DND-41 (cell line): ENCODE measurements at regions not wholly inside any gene's neighbourhood (a gene's known extent, or its start where the extent isn't known, plus 50 kb on each side); places are given as distances from the start of the nearest gene placed in this dataset.

Experiments
- ATAC-seq: fragments of 200-7000 bp; cut with Tn5 transposase; 3 replicates; pipeline ENCODE4 v1.9.1; 2021; ENCODE audit warnings: low read depth; ENCODE audit not compliant: insufficient read depth
- DNase-seq: peaks from one replicate; pipeline ENCODE4 v3.0.0-alpha.2; 2020
- H2AFZ ChIP-seq: 2 replicates; pipeline ENCODE4 v1.6.0; 2012; ENCODE audit warnings: low read depth, low read length
- H3K27ac ChIP-seq: 2 replicates; pipeline ENCODE4 v1.5.1; 2012; ENCODE audit warnings: low read length, inconsistent platforms
- H3K27me3 ChIP-seq: fragments of 200-600 bp; sonication (generic); 2 replicates; pipeline ENCODE4 v1.6.0; 2012; ENCODE audit warnings: low read length, mild to moderate bottlenecking, inconsistent platforms; ENCODE audit not compliant: insufficient read depth, poor library complexity
- H3K36me3 ChIP-seq: 2 replicates; pipeline ENCODE4 v1.5.1; 2012; ENCODE audit warnings: low read length, inconsistent platforms; ENCODE audit not compliant: insufficient read depth
- H3K4me1 ChIP-seq: 2 replicates; pipeline ENCODE4 v1.5.1; 2012; ENCODE audit warnings: mild to moderate bottlenecking, low read length; ENCODE audit not compliant: insufficient read depth
- H3K4me2 ChIP-seq: 2 replicates; pipeline ENCODE4 v1.6.0; 2012; ENCODE audit warnings: mild to moderate bottlenecking, moderate library complexity, low read length, inconsistent platforms; ENCODE audit not compliant: insufficient read depth
- H3K4me3 ChIP-seq, 2 experiments: fragments of 200-600 bp in 1 of 2; shearing (Covaris generic) in 1 of 2; 2 replicates each; pipeline ENCODE4 v1.5.1; 2012 to 2016; ENCODE audit warnings: inconsistent platforms in 2 of 2, low read length in 2 of 2, mild to moderate bottlenecking in 2 of 2, low read depth in 1 of 2, moderate library complexity in 1 of 2
- H3K79me2 ChIP-seq: 2 replicates; pipeline ENCODE4 v1.6.0; 2012; ENCODE audit warnings: low read length, inconsistent platforms; ENCODE audit not compliant: insufficient read depth
- H3K9ac ChIP-seq: 2 replicates; pipeline ENCODE4 v1.6.0; 2012; ENCODE audit warnings: low read depth, mild to moderate bottlenecking, inconsistent platforms, low read length, moderate library complexity
- H3K9me3 ChIP-seq: 2 replicates; pipeline ENCODE4 v1.5.1; 2012; ENCODE audit warnings: low read length, moderate library complexity, mild to moderate bottlenecking, inconsistent platforms; ENCODE audit not compliant: insufficient read depth, severe bottlenecking
- H4K20me1 ChIP-seq: 2 replicates; pipeline ENCODE4 v1.6.0; 2012; ENCODE audit warnings: low read length; ENCODE audit not compliant: insufficient read depth
- EZH2 ChIP-seq: IDR thresholded peaks from 3 replicates; pipeline ENCODE4 v1.6.1; 2012; ENCODE audit warnings: borderline replicate concordance, low read depth, mild to moderate bottlenecking, moderate library complexity, low read length, inconsistent platforms; ENCODE audit not compliant: severe bottlenecking
- TF ChIP-seq, protein P1 (sequence below): IDR thresholded peaks from 2 replicates; pipeline ENCODE4 v1.5.1; 2012; ENCODE audit warnings: borderline replicate concordance, low read length, moderate library complexity, mild to moderate bottlenecking; ENCODE audit not compliant: poor library complexity, severe bottlenecking; ENCODE audit errors: extremely low read depth

GRCh38 chr21:36538761-36539160 is 58.8 kb upstream of the CLDN14 start:
- H3K4me3 ChIP-seq, result no peak overlapping the region
- H3K4me1 ChIP-seq, result no peaks in the 10 kb centered on the region
- no peaks in the 10 kb centered on the region for H3K36me3 ChIP-seq
- H3K27ac ChIP-seq, result no peak overlapping the region
- peaks cover under 1% of the 10 kb centered on the region for H3K27me3 ChIP-seq
- no peaks in the 10 kb centered on the region for H3K9me3 ChIP-seq
- H3K4me2 ChIP-seq, result no peak overlapping the region
- DNase-seq, result no peak
- no peak for ATAC-seq
- H3K9ac ChIP-seq, result no peak overlapping the region
- H2AFZ ChIP-seq, result no peak overlapping the region
- no peaks in the 10 kb centered on the region for H4K20me1 ChIP-seq
- TF ChIP-seq EZH2, result no peak
- TF ChIP-seq, protein P1, sequence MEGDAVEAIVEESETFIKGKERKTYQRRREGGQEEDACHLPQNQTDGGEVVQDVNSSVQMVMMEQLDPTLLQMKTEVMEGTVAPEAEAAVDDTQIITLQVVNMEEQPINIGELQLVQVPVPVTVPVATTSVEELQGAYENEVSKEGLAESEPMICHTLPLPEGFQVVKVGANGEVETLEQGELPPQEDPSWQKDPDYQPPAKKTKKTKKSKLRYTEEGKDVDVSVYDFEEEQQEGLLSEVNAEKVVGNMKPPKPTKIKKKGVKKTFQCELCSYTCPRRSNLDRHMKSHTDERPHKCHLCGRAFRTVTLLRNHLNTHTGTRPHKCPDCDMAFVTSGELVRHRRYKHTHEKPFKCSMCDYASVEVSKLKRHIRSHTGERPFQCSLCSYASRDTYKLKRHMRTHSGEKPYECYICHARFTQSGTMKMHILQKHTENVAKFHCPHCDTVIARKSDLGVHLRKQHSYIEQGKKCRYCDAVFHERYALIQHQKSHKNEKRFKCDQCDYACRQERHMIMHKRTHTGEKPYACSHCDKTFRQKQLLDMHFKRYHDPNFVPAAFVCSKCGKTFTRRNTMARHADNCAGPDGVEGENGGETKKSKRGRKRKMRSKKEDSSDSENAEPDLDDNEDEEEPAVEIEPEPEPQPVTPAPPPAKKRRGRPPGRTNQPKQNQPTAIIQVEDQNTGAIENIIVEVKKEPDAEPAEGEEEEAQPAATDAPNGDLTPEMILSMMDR, result no peak
- H3K79me2 ChIP-seq, result no peaks in the 10 kb centered on the region

DNA sequence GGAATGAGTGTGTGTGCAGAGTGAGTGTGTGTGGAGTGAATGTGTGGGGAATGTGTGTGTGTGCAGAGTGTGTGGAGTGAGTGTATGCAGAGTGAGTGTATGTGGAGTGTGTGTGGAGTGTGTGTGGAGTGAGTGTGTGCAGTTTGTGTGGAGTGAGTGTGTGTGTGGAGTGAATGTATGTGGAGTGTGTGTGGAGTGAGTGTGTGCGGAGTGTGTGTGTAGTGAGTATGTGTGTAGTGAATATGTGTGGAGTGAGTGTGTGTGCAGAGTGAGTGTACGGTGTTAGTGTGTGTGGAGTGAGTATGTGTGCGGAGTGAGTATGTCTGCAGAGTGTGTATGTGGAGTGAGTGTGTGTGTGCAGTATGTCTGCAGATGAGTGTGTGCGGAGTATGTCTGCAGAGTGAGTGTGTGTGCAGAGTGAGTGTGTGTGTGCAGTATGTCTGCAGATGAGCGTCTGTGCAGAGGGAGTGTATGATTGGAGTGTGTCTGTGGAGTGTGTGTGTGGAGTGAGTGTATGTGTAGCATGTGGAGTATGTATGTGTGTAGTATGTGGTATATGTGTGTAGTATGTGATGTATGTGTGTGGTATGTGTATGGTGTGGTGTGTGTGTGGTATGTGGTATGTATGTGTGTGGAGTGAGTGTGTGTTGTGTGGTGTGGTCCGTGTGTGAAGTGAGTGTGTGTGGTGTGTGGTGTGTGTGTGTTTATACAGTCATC is 59.7 kb upstream of the CLDN14 start:
- H3K9me3 ChIP-seq, result no peaks in the 10 kb centered on the region
- DNase-seq (no peak), ATAC-seq (no peak)
- no peak overlapping the region for H2AFZ ChIP-seq
- no peaks in the 10 kb centered on the region for H3K79me2 ChIP-seq
- no peak overlapping the region for H3K4me3 ChIP-seq
- H4K20me1 ChIP-seq, result no peaks in the 10 kb centered on the region
- H3K36me3 ChIP-seq, result no peaks in the 10 kb centered on the region
- H3K27ac ChIP-seq, result no peak overlapping the region
- no peaks in the 10 kb centered on the region for H3K4me1 ChIP-seq
- H3K27me3 ChIP-seq, result peaks cover 3% of the 10 kb centered on the region
- no peak overlapping the region for H3K9ac ChIP-seq
- H3K4me2 ChIP-seq, result no peak overlapping the region
- TF ChIP-seq EZH2, result no peak
- TF ChIP-seq, protein P1, result no peak

GRCh38 chr21:36540700-36541099 is 60.8 kb upstream of the CLDN14 start:
- Histone ChIP-seq H3K27ac (no peak overlapping the region), H3K9me3 (no peaks in the 10 kb centered on the region), H3K4me1 (no peaks in the 10 kb centered on the region), H3K4me3 (no peak overlapping the region), H3K36me3 (no peaks in the 10 kb centered on the region), H3K9ac (no peak overlapping the region), H3K4me2 (no peak overlapping the region), H4K20me1 (no peaks in the 10 kb centered on the region), H3K27me3 (peaks cover 3% of the 10 kb centered on the region), H3K79me2 (no peaks in the 10 kb centered on the region), H2AFZ (no peak overlapping the region)
- no peak for TF ChIP-seq EZH2
- TF ChIP-seq, protein P1, result no peak
- DNase-seq, result no peak
- no peak for ATAC-seq
